ENCODE measurements at regions not wholly inside any gene's neighbourhood (a gene's known extent, or its start where the extent isn't known, plus 50 kb on each side); places are given as distances from the start of the nearest gene placed in this dataset.

- no peak for TF ChIP-seq POLR2AphosphoS5 (IDR thresholded peaks at IDR 0.05; ENCODE audit: low read depth, low read length)
Measured at GRCh38 chr1:204741440-204741839, 55.9 kb upstream of the LRRN2 start (continued).

- ATAC-seq = no peak
- Histone ChIP-seq H2AFZ (ENCODE audit: low read depth, low read length, poor library complexity, severe bottlenecking) (no peak overlapping the region), H3K27me3 (ENCODE audit: insufficient read depth, low read length) (no peaks in the 10 kb centered on the region), H3K4me3 (replicated peaks in 1 of 2; ENCODE audit: low read depth in 1 of 2, low read length in 2 of 2) (no peak overlapping the region), H3K9ac (ENCODE audit: low read length) (no peak overlapping the region), H3K4me2 (ENCODE audit: low read length) (no peak overlapping the region), H3K4me1 (ENCODE audit: control insufficient read depth in 1 of 2, insufficient read depth in 2 of 2, low read length in 2 of 2) (peaks cover 0 to 2% of the 10 kb centered on the region in 2 experiments; a peak in 1 of 4 replicates), H3K9me3 (ENCODE audit: control insufficient read depth in 1 of 2, insufficient read depth in 1 of 2, low read depth in 1 of 2, low read length in 2 of 2) (peaks cover 0 to 7% of the 10 kb centered on the region in 2 experiments; a peak in 1 of 4 replicates), H3K79me2 (ENCODE audit: insufficient read depth, low read length) (no peaks in the 10 kb centered on the region), H3K27ac (ENCODE audit: low read depth, low read length) (no peak overlapping the region), H3K36me3 (ENCODE audit: control insufficient read depth in 1 of 2, insufficient read depth in 2 of 2, low read length in 2 of 2) (no peaks in the 10 kb centered on the region), H4K20me1 (ENCODE audit: insufficient read depth) (no peaks in the 10 kb centered on the region), H3K9me2 (ENCODE audit: insufficient read depth) (no peaks in the 10 kb centered on the region)
- BruUV-seq (replicated peaks) = no TSS peak
- POLR2A ChIA-PET = no interaction called here
- RAD21 ChIA-PET (ENCODE audit: low non-redundant PET in 1 of 2, low total read pairs in 2 of 2, uncharacterized antibody in 2 of 2, unreplicated experiment in 2 of 2) = no interaction called here
- intact Hi-C loops (cut with micrococcal nuclease) = no loop called here
- CTCF ChIA-PET = no interaction called here
- DNase-seq (ENCODE audit: low read depth, low spot score) = no peak
- TF ChIP-seq EGR1 (IDR thresholded peaks at IDR 0.05; ENCODE audit: low read depth) (no peak), EZH2 (IDR thresholded peaks at IDR 0.05) (no peak), POLR2AphosphoS5 (IDR thresholded peaks at IDR 0.05; ENCODE audit: low read depth, low read length) (no peak), CEBPB (IDR thresholded peaks at IDR 0.05; ENCODE audit: low read depth) (no peak), YY1 (IDR thresholded peaks at IDR 0.05; ENCODE audit: extremely low read depth, insufficient replicate concordance, low read depth, low read length) (no peak), JUND (IDR thresholded peaks at IDR 0.05) (no peak), ZNF274 (IDR thresholded peaks at IDR 0.05; ENCODE audit: low read depth, low read length) (no peak), CTCF (IDR thresholded peaks at IDR 0.05 in 2 of 3, conservative IDR thresholded peaks at IDR 0.05 in 1 of 3; ENCODE audit: borderline replicate concordance in 1 of 3, insufficient read depth in 1 of 3, low read depth in 2 of 3, low read length in 2 of 3) (no peak), ZBTB33 (IDR thresholded peaks at IDR 0.05; ENCODE audit: extremely low read depth, insufficient replicate concordance, low read length) (no peak), ATF3 (IDR thresholded peaks at IDR 0.05) (no peak), ELF1 (IDR thresholded peaks at IDR 0.05; ENCODE audit: borderline replicate concordance, low read depth) (no peak), POLR2A (IDR thresholded peaks at IDR 0.05; ENCODE audit: borderline replicate concordance, extremely low read depth, insufficient read depth, insufficient read length) (no peak), FOSL1 (IDR thresholded peaks at IDR 0.05; ENCODE audit: low read depth) (no peak), SP1 (IDR thresholded peaks at IDR 0.05; ENCODE audit: low read depth) (no peak), CBX3 (IDR thresholded peaks at IDR 0.05; ENCODE audit: low read depth) (no peak), ZFX (IDR thresholded peaks at IDR 0.05) (no peak)
Measured at GRCh38 chr1:204742676-204743251, 57.2 kb upstream of the LRRN2 start.
